ENCODE measurements at regions not wholly inside any gene's neighbourhood (a gene's known extent, or its start where the extent isn't known, plus 50 kb on each side); places are given as distances from the start of the nearest gene placed in this dataset.
"Not testable (repeated sequence)": the region's sequence is repeated elsewhere in the genome, so short reads cannot be mapped to it uniquely, and the experiment has no call there.

- not testable (repeated sequence) for DNase-seq (ENCODE audit: low spot score)
Measured at GRCh38 chrX:94341730-94342129, 667.7 kb downstream of the FAM133A start.

GRCh38 chrX:94361241-94361640 lies 687.2 kb downstream of the FAM133A start:
- DNase-seq (ENCODE audit: low spot score): no peak

GRCh38 chrX:94365736-94366135 lies 691.7 kb downstream of the FAM133A start:
- no peak for DNase-seq (ENCODE audit: low spot score)

- no peak for DNase-seq (ENCODE audit: low spot score)
Measured at GRCh38 chrX:94366616-94367015, 692.6 kb downstream of the FAM133A start.

GRCh38 chrX:94389044-94389443 lies 715.0 kb downstream of the FAM133A start:
- no peak for DNase-seq (ENCODE audit: low spot score)

GRCh38 chrX:94400488-94400887 lies 726.5 kb downstream of the FAM133A start:
- DNase-seq (ENCODE audit: low spot score): peak; percentile 47

- DNase-seq (ENCODE audit: low spot score): no peak
Measured at GRCh38 chrX:94401426-94401825, 727.4 kb downstream of the FAM133A start.

GRCh38 chrX:94414746-94415145 lies 740.7 kb downstream of the FAM133A start:
- no peak for DNase-seq (ENCODE audit: low spot score)

- DNase-seq (ENCODE audit: low spot score): no peak
Measured at GRCh38 chrX:94418065-94418464, 744.1 kb downstream of the FAM133A start.

GRCh38 chrX:94424456-94424855 lies 750.5 kb downstream of the FAM133A start:
- DNase-seq (ENCODE audit: low spot score): no peak

- DNase-seq (ENCODE audit: low spot score): no peak
Measured at GRCh38 chrX:94430091-94430490, 756.1 kb downstream of the FAM133A start.

GRCh38 chrX:94435799-94436198 lies 761.8 kb downstream of the FAM133A start:
- DNase-seq (ENCODE audit: low spot score): no peak

GRCh38 chrX:94454159-94454558 lies 780.2 kb downstream of the FAM133A start:
- DNase-seq (ENCODE audit: low spot score): no peak

- no peak for DNase-seq (ENCODE audit: low spot score)
Measured at GRCh38 chrX:94454606-94455005, 780.6 kb downstream of the FAM133A start.

- DNase-seq (ENCODE audit: low spot score): no peak
Measured at GRCh38 chrX:94455782-94456181, 781.8 kb downstream of the FAM133A start.

- no peak for DNase-seq (ENCODE audit: low spot score)
Measured at GRCh38 chrX:94492541-94492940, 818.5 kb downstream of the FAM133A start.

GRCh38 chrX:94493405-94493804 lies 819.4 kb downstream of the FAM133A start:
- DNase-seq (ENCODE audit: low spot score): no peak

- no peak for DNase-seq (ENCODE audit: low spot score)
Measured at GRCh38 chrX:94511564-94511963, 837.6 kb downstream of the FAM133A start.

GRCh38 chrX:94515009-94515408 lies 841.0 kb downstream of the FAM133A start:
- DNase-seq (ENCODE audit: low spot score): no peak

- DNase-seq (ENCODE audit: low spot score): no peak
Measured at GRCh38 chrX:94524867-94525266, 850.9 kb downstream of the FAM133A start.

- no peak for DNase-seq (ENCODE audit: low spot score)
Measured at GRCh38 chrX:94545722-94546121, 871.7 kb downstream of the FAM133A start.

GRCh38 chrX:94551831-94552230 lies 877.8 kb downstream of the FAM133A start:
- DNase-seq (ENCODE audit: low spot score): no peak

- DNase-seq (ENCODE audit: low spot score): no peak
Measured at GRCh38 chrX:94560930-94561329, 886.9 kb downstream of the FAM133A start.

GRCh38 chrX:94576367-94577004 lies 902.5 kb downstream of the FAM133A start:
- DNase-seq (ENCODE audit: low spot score): no peak

- no peak for DNase-seq (ENCODE audit: low spot score)
Measured at GRCh38 chrX:94600077-94600476, 926.1 kb downstream of the FAM133A start.
